Midbrain (tissue), 1 donor: ENCODE measurements at regions not wholly inside any gene's neighbourhood (a gene's known extent, or its start where the extent isn't known, plus 50 kb on each side); places are given as distances from the start of the nearest gene placed in this dataset.

Experiments
- DNase-seq: peaks from one replicate; lab custom pipeline; 2025; lab: John Stamatoyannopoulos, UW

DNA sequence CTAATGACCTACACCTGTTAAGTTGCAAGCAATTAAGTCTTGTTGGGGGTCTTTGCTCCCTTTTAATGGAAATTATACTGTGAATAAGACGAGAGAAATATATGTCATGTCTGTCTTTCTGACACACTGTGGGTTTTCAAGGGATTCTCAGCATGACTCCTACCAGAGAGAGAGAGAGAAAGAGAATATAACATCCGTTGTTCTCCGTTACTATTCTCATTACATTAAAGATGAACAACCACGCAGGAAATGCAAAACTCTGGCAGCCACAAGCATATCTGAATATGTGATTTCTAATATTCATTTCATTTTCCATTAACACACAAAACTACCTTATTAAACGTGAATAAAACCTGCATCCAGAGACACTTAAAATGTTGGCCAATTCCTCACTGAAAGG is 67.3 kb upstream of the EGLN3 start:
- DNase-seq, result peak; percentile 15

DNA sequence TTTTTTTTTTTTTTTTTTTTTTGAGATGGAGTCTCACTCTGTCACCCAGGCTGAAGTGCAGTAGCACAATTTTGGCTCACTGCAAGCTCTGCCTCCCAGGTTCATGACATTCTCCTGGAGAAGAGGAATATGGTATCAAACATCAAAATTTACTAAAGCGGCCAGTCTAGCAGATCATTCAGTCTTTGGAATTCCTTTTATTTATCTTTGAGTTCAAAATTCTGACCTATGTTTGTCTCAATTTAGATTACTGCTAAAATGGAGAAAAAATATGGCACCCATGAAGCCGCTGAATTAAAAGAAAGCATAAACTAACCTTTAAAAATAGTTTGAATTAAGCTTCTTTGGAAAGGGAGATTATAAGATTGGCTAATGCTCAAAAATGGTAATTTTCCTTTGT is 64.5 kb upstream of the EGLN3 start:
- no peak for DNase-seq

DNA sequence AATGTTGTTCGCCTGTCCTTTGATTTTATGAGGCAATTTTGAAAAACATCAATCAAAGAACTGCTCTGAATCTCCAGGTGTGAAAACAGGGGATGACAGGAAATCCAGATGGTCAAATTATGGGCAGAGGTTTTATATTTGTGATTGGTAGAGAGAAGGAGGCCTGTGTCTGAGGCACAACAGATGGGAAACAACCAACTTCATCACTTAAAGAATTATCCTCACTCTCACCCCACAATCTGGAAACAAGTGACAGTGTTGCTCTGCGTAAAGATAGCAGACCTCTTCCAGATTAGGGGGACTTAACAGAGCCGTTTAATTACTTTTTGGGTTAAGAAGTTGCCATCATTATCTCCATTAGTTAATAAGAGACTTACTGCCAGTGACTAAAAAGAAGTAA is 64.1 kb upstream of the EGLN3 start:
- DNase-seq, result no peak

DNA sequence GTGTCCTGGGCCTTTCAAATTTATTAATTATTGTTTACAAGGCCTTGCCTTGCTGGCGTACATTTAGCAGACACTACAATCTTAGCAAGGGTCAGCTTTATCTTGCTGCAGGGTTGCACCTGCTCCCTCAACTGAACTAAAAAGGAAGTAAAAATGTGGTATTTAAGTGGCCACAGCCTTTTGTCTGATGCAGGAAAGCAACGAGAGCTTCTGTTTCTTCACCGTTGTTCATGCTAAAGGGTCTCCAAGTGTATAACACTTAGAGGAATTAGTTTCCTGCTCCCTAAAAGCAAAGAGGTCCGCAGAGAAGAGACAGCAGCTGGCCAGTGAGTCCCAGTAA is 62.8 kb upstream of the EGLN3 start:
- DNase-seq, result no peak

DNA sequence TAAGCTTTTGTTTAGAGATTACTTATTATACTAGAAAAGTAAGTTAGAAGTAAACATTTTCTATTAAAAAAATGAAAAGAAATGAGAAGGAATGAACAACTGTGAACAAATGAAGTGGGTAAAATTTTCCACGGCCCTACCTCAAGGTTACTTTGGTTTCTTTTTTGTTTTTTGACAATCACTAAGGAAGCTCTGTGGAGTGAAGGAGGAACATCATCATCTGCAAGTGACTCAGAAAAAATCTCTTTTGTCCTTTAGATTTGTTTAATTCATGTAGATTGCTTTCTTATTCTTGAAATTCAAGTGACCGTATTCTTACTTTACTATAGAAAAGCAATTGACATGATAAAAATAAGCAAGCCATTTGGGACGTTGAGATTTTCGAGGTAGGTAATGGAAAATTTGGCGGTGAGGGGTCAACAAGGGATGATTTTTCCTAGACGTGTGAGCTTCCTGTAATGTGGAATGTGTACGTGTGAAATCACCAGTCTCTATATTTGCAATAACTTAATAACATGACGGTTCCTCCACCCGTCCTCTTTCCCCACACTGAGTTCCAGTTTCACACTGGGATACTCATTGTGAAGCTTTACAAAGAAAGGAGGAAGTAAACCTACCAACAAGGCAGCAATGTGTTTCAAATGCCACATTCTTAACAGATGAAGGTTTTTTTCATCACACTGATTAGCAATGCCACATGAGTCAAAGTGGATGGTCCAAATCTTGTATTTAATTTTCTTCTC is 62.3 kb upstream of the EGLN3 start:
- no peak for DNase-seq

DNA sequence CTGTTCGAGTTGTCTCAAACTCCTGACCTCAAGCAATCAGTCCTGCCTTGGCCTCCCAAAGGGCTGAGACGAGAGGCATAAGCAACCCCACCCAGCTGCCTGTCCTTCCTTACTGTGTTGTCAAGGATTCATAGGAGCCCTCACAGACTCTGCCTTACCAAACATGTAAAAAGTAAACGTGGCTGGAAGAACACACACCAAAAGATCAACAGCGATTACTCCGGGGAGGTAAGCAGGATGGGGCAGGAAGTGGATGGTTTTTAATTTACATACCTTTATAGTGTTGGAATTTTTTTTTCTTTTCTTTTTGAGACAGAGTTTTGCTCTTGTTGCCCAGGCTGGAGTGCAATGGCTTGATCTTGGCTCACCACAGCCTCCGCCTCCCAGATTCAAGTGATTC is 61.5 kb upstream of the EGLN3 start:
- DNase-seq, result no peak

DNA sequence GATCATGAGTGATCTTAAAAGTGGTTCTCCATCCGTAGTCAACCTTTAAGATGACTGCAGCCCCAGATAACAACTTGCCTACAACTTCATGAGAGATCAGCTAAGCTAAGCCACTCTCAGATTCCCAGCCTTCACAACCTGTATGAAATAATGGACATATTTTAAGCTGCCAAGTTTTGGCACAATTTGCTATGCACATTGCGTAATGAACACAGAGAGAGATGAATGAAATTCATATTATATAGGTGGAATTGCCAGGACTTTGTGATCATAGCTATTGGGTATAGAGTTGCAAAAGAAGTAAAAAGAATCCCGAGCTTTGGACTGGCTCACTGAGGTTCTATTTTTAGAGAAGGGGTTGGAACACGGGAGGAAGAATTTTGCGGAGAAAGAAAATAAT is 59.1 kb upstream of the EGLN3 start:
- no peak for DNase-seq

DNA sequence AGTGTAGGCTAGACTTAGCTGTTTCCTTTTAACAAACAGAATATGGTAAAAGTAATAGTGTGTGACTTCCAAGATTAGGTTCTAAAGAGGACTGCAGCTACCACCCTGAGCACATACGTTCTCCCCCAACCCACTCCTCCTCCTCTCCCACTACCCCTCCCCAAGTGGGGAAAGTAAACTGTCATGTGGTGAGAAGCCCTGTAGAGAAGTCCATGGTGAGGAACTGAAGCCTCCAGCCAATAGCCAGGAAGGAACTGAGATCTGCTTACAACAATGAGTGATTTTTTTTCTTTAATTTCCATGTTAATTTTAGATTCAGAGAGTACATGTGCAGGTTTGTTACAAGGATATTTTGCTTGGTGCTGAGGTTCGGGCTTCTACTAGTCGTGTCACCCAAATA is 57.0 kb upstream of the EGLN3 start:
- no peak for DNase-seq

DNA sequence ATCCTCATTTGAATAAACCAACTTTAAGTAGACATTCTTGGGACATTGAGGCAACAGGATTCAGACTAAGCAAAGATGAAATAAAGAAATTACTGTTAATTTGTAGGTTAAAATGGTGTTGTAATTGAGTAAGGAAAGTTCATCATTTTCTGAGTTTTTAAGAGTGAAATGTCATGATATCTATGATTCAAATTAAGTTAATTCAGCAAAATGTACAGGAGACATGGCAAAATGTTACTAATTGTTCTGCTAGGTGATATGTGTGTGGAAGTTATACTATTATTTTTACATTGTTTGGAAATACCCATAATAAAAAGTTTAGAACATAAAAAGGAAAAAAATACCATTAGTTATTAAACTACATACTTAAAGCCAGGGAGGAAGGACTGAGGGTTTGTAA is 55.0 kb upstream of the EGLN3 start:
- DNase-seq, result no peak

DNA sequence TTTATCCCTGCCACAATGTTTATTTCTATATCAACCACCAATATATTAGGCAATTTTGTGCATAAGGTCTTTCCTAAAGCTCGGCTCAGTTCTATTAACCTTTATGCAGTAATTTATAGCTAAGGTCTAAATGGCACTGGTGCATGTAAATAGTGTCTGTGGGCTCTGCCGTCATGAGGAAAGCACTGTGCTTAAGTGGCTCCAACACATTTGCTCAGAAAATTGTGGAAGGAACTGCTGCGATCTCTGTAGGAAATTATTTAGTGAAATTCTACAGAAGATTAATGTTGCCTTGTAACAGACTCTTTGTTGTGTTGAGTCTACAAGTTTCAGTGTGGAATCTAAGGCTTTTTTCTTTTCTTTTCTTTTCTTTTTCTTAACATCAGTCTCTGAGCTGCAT is 54.0 kb upstream of the EGLN3 start:
- DNase-seq, result no peak

DNA sequence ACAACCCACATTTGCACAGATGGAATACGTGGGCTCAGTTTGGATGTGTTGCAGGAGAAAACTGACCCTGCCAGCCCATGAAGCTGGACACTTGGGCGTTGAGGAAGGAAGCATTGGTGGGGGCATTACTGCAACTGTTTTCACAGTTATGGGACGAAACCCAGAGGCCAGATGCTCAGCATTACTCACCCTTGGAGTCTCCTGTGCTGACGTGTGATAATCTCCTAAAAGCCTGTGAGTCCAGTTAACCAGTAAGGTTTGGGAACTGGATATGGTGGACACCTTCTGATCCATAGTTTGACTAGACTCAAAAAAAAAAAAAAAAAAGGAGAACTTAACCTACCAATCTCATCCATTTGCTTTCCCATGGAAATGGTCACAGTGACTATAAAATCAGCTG is 52.8 kb upstream of the EGLN3 start:
- DNase-seq, result no peak

DNA sequence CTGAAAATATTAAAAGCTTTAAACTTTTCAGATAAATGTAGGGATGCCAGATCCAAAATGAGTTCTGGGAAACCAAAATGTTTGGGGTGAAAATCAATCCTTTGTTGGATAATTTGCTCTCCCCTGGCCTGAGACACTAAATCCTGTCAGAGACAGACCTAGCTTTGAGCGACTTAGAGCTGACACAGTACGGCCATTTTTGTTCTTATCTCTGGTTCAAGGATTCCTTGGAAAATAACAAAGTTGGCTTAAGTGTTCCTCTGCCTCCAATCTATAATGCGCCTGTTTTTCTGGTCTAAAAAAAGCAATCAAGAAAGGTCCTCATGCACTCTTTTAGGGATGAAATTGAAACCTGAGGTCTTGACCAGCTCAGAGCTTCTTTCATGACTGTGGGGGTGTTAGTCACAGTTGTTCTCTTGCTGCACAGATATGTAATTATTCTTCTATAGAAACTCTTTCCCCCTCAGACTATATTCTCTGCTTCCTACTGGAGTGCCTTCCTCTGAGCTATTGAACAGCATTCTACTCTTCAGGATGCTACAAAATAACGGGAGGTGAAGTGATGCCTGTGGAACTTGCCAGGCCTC is 52.3 kb upstream of the EGLN3 start:
- no peak for DNase-seq
